GM23338 (cell line): ENCODE measurements at regions not wholly inside any gene's neighbourhood (a gene's known extent, or its start where the extent isn't known, plus 50 kb on each side); places are given as distances from the start of the nearest gene placed in this dataset.
"Not testable (repeated sequence)": the region's sequence is repeated elsewhere in the genome, so short reads cannot be mapped to it uniquely, and the experiment has no call there.

Experiments
- ATAC-seq: fragments of 200-7000 bp; cut with Tn5 transposase; 3 replicates; pipeline ENCODE4 v1.9.1; 2020
- DNase-seq: peaks from one replicate; pipeline ENCODE4 v3.0.0-alpha.2; 2015; ENCODE audit warnings: low spot score
- H2AFZ ChIP-seq: fragments of 200-600 bp; sonication (generic); 2 replicates; pipeline ENCODE4 v1.8.0; 2016; ENCODE audit warnings: antibody characterized with exemption, mild to moderate bottlenecking, moderate library complexity
- H3F3A ChIP-seq: fragments of 200-600 bp; sonication (generic); replicated peaks from 2 replicates; pipeline ENCODE4 v1.8.0; 2017; ENCODE audit warnings: antibody characterized with exemption, mixed run types, low read depth
- H3K27ac ChIP-seq: fragments of 200-600 bp; sonication (generic); 2 replicates; pipeline ENCODE4 v1.6.1; 2016; ENCODE audit warnings: low read depth
- H3K27me3 ChIP-seq: fragments of 200-600 bp; sonication (generic); 2 replicates; pipeline ENCODE4 v1.8.0; 2016; ENCODE audit warnings: mild to moderate bottlenecking, mixed run types, moderate library complexity; ENCODE audit not compliant: insufficient read depth
- H3K36me3 ChIP-seq: fragments of 200-600 bp; sonication (generic); 2 replicates; pipeline ENCODE4 v1.8.0; 2016; ENCODE audit warnings: mild to moderate bottlenecking; ENCODE audit not compliant: insufficient read depth
- H3K4me1 ChIP-seq: fragments of 200-600 bp; sonication (generic); 2 replicates; pipeline ENCODE4 v1.8.0; 2016; ENCODE audit warnings: mild to moderate bottlenecking, moderate library complexity; ENCODE audit not compliant: insufficient read depth
- H3K4me2 ChIP-seq: fragments of 200-600 bp; sonication (generic); 2 replicates; pipeline ENCODE4 v1.7.1; 2017; ENCODE audit warnings: mixed run types
- H3K4me3 ChIP-seq: fragments of 200-600 bp; sonication (generic); 2 replicates; pipeline ENCODE4 v1.6.1; 2016; ENCODE audit warnings: mixed run types
- H3K79me2 ChIP-seq: fragments of 200-600 bp; sonication (generic); replicated peaks from 2 replicates; pipeline ENCODE4 v1.8.0; 2017; ENCODE audit warnings: mild to moderate bottlenecking; ENCODE audit not compliant: insufficient read depth
- H3K9me2 ChIP-seq: fragments of 200-600 bp; sonication (generic); 2 replicates; pipeline ENCODE4 v1.8.0; 2017; ENCODE audit not compliant: insufficient read depth
- H4K20me1 ChIP-seq: fragments of 200-600 bp; sonication (generic); replicated peaks from 2 replicates; pipeline ENCODE4 v1.8.0; 2017; ENCODE audit warnings: mild to moderate bottlenecking; ENCODE audit not compliant: insufficient read depth
- H3K27ac Mint-ChIP-seq: 2 replicates; pipeline ENCODE4 v1.8.0; 2020; ENCODE audit warnings: inconsistent platforms, mild to moderate bottlenecking, moderate library complexity, mixed read lengths
- H3K27me3 Mint-ChIP-seq: 3 replicates; pipeline ENCODE4 v1.8.0; 2022; ENCODE audit warnings: low read depth, mild to moderate bottlenecking, moderate library complexity, mixed read lengths, inconsistent platforms; ENCODE audit not compliant: insufficient read depth, poor library complexity
- H3K36me3 Mint-ChIP-seq: 3 replicates; pipeline ENCODE4 v1.8.0; 2021; ENCODE audit warnings: low read depth, mild to moderate bottlenecking, inconsistent platforms, moderate library complexity, mixed read lengths
- H3K4me1 Mint-ChIP-seq: 3 replicates; pipeline ENCODE4 v1.8.0; 2020; ENCODE audit warnings: mild to moderate bottlenecking, inconsistent platforms, mixed read lengths
- H3K4me3 Mint-ChIP-seq: 3 replicates; pipeline ENCODE4 v1.8.0; 2021; ENCODE audit warnings: moderate library complexity, mild to moderate bottlenecking, inconsistent platforms, mixed read lengths
- H3K9me3 Mint-ChIP-seq: 3 replicates; pipeline ENCODE4 v1.8.0; 2020; ENCODE audit warnings: moderate library complexity, mild to moderate bottlenecking, inconsistent platforms, mixed read lengths
- EZH2 ChIP-seq: fragments of 200-600 bp; sonication (generic); IDR thresholded peaks from one replicate; pipeline ENCODE4 v1.8.0; 2017; ENCODE audit warnings: antibody characterized with exemption, mild to moderate bottlenecking, low read depth; ENCODE audit not compliant: unreplicated experiment
- EZH2phosphoT487 ChIP-seq: fragments of 200-600 bp; sonication (generic); IDR thresholded peaks from one replicate; pipeline ENCODE4 v1.8.1; 2018; ENCODE audit warnings: antibody characterized with exemption; ENCODE audit not compliant: unreplicated experiment
- JUNB ChIP-seq: IDR thresholded peaks from one replicate; pipeline ENCODE4 v1.6.1; 2016; ENCODE audit warnings: antibody characterized with exemption; ENCODE audit not compliant: unreplicated experiment
- POLR2AphosphoS5 ChIP-seq: IDR thresholded peaks from 2 replicates; pipeline ENCODE4 v1.6.1; 2016; ENCODE audit warnings: antibody characterized with exemption, low read depth
- STAT1 ChIP-seq: IDR thresholded peaks from one replicate; pipeline ENCODE4 v1.6.1; 2016; ENCODE audit warnings: antibody characterized with exemption; ENCODE audit not compliant: unreplicated experiment
- ZNF331 ChIP-seq: fragments of 250-450 bp; sonication (Bioruptor Pico); IDR thresholded peaks from 2 replicates; pipeline ENCODE4 v1.5.0; 2020; ENCODE audit warnings: low read depth, mild to moderate bottlenecking, moderate library complexity
- TF ChIP-seq, protein P1 (sequence below): IDR thresholded peaks from one replicate; pipeline ENCODE4 v1.6.1; 2018; ENCODE audit warnings: antibody characterized with exemption; ENCODE audit not compliant: unreplicated experiment

GRCh38 chr1:41308520-41308919, 52.7 kb upstream of the FOXO6 start:
- DNase-seq = not testable (repeated sequence)

GRCh38 chr1:41305576-41306363, 55.5 kb upstream of the FOXO6 start:
- Mint-ChIP-seq H3K4me1 (no peaks in the 10 kb centered on the region), H3K27ac (no peak overlapping the region), H3K36me3 (no peaks in the 10 kb centered on the region), H3K9me3 (no peaks in the 10 kb centered on the region; the same call in 1 of the 3 replicates), H3K27me3 (no peaks in the 10 kb centered on the region), H3K4me3 (no peak overlapping the region)
- peak; percentile 7 for DNase-seq
- no peaks in the 10 kb centered on the region for H4K20me1 ChIP-seq
- no peak overlapping the region for H3K4me2 ChIP-seq
- no peaks in the 10 kb centered on the region for H3K9me2 ChIP-seq
- peak; percentile 52 for ATAC-seq
- TF ChIP-seq, protein P1, sequence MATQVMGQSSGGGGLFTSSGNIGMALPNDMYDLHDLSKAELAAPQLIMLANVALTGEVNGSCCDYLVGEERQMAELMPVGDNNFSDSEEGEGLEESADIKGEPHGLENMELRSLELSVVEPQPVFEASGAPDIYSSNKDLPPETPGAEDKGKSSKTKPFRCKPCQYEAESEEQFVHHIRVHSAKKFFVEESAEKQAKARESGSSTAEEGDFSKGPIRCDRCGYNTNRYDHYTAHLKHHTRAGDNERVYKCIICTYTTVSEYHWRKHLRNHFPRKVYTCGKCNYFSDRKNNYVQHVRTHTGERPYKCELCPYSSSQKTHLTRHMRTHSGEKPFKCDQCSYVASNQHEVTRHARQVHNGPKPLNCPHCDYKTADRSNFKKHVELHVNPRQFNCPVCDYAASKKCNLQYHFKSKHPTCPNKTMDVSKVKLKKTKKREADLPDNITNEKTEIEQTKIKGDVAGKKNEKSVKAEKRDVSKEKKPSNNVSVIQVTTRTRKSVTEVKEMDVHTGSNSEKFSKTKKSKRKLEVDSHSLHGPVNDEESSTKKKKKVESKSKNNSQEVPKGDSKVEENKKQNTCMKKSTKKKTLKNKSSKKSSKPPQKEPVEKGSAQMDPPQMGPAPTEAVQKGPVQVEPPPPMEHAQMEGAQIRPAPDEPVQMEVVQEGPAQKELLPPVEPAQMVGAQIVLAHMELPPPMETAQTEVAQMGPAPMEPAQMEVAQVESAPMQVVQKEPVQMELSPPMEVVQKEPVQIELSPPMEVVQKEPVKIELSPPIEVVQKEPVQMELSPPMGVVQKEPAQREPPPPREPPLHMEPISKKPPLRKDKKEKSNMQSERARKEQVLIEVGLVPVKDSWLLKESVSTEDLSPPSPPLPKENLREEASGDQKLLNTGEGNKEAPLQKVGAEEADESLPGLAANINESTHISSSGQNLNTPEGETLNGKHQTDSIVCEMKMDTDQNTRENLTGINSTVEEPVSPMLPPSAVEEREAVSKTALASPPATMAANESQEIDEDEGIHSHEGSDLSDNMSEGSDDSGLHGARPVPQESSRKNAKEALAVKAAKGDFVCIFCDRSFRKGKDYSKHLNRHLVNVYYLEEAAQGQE = no peak
- TF ChIP-seq ZNF331 (CRISPR knock-in tag) = no peak
- TF ChIP-seq EZH2phosphoT487 = no peak
- no peak for TF ChIP-seq POLR2AphosphoS5
- TF ChIP-seq JUNB = no peak
- no peak for TF ChIP-seq STAT1
- TF ChIP-seq EZH2 = no peak
- H3K4me1 ChIP-seq = no peaks in the 10 kb centered on the region
- no peak overlapping the region for H3K4me3 ChIP-seq
- no peaks in the 10 kb centered on the region for H3F3A ChIP-seq
- no peaks in the 10 kb centered on the region for H3K27me3 ChIP-seq
- H2AFZ ChIP-seq = peak overlapping the region; percentile 66; the same call in 1 of the 2 replicates
- H3K79me2 ChIP-seq = no peaks in the 10 kb centered on the region
- H3K36me3 ChIP-seq = no peaks in the 10 kb centered on the region
- no peak overlapping the region for H3K27ac ChIP-seq

More at GRCh38 chr1:41308520-41308919, 52.7 kb upstream of the FOXO6 start:
- H3K27me3 ChIP-seq, H3K79me2 ChIP-seq, H3K4me2 ChIP-seq, H3K27ac ChIP-seq, H3K36me3 ChIP-seq, H3K27me3 Mint-ChIP-seq, H4K20me1 ChIP-seq, ATAC-seq, H3K9me2 ChIP-seq, H3K36me3 Mint-ChIP-seq, H3K4me3 Mint-ChIP-seq, H3F3A ChIP-seq, H3K4me1 ChIP-seq, H2AFZ ChIP-seq, H3K4me1 Mint-ChIP-seq, H3K9me3 Mint-ChIP-seq, H3K27ac Mint-ChIP-seq, H3K4me3 ChIP-seq: not testable (repeated sequence)
